ENCODE measurements at regions not wholly inside any gene's neighbourhood (a gene's known extent, or its start where the extent isn't known, plus 50 kb on each side); places are given as distances from the start of the nearest gene placed in this dataset.

DNA sequence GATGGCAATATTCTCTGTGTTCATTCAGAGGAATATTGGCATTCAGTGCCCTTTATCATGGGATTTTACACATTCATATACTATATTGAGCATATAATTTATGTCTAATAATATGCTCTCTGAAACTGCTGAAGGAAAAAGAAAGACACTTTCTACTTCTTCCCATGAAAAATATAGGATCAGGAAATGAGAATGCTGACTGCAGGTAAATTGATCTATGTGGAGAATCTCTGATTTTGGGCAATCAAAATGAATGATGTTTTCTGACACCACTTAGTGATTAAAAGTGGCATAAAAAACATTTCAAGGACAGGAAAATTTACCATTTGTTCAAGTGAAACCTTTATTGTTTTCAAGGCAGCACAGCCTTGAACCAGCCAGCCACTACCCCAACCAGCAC, 260.1 kb upstream of the STXBP5 start:
- no peak for DNase-seq
- Mint-ChIP-seq H3K4me3 (ENCODE audit: unreplicated experiment) (no peak overlapping the region), H3K27ac (ENCODE audit: unreplicated experiment) (no peak overlapping the region), H3K36me3 (ENCODE audit: unreplicated experiment) (no peaks in the 10 kb centered on the region), H3K27me3 (ENCODE audit: unreplicated experiment) (no peaks in the 10 kb centered on the region), H3K4me1 (ENCODE audit: low read depth, unreplicated experiment) (no peaks in the 10 kb centered on the region), H3K9me3 (ENCODE audit: unreplicated experiment) (no peaks in the 10 kb centered on the region)
- TF ChIP-seq, protein P1, sequence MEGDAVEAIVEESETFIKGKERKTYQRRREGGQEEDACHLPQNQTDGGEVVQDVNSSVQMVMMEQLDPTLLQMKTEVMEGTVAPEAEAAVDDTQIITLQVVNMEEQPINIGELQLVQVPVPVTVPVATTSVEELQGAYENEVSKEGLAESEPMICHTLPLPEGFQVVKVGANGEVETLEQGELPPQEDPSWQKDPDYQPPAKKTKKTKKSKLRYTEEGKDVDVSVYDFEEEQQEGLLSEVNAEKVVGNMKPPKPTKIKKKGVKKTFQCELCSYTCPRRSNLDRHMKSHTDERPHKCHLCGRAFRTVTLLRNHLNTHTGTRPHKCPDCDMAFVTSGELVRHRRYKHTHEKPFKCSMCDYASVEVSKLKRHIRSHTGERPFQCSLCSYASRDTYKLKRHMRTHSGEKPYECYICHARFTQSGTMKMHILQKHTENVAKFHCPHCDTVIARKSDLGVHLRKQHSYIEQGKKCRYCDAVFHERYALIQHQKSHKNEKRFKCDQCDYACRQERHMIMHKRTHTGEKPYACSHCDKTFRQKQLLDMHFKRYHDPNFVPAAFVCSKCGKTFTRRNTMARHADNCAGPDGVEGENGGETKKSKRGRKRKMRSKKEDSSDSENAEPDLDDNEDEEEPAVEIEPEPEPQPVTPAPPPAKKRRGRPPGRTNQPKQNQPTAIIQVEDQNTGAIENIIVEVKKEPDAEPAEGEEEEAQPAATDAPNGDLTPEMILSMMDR (IDR thresholded peaks at IDR 0.05; ENCODE audit: partially characterized antibody, unreplicated experiment) = no peak

DNA sequence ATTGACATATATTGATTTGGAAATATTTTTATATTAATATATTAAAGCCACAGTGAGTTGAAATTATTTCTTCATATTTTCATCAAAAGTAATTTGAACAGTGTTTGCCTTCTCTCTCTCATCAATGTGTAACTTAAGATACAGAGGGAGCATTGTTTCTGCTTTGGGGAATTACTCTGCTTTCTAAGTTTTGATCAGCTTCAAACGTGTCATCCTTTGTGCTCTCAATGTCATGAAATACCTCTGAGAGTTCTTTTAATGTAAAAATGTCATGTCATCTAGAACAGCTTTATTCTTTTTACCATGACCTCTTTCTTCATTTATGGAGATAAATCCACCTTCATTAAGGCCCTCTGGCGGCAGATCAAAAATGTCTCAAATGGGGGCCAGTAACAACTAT, 259.4 kb upstream of the STXBP5 start:
- TF ChIP-seq, protein P1 (IDR thresholded peaks at IDR 0.05; ENCODE audit: partially characterized antibody, unreplicated experiment) = no peak
- Mint-ChIP-seq H3K4me3 (ENCODE audit: unreplicated experiment) (no peak overlapping the region), H3K9me3 (ENCODE audit: unreplicated experiment) (no peaks in the 10 kb centered on the region), H3K27me3 (ENCODE audit: unreplicated experiment) (no peaks in the 10 kb centered on the region), H3K27ac (ENCODE audit: unreplicated experiment) (no peak overlapping the region), H3K4me1 (ENCODE audit: low read depth, unreplicated experiment) (no peaks in the 10 kb centered on the region), H3K36me3 (ENCODE audit: unreplicated experiment) (no peaks in the 10 kb centered on the region)
- no peak for DNase-seq

DNA sequence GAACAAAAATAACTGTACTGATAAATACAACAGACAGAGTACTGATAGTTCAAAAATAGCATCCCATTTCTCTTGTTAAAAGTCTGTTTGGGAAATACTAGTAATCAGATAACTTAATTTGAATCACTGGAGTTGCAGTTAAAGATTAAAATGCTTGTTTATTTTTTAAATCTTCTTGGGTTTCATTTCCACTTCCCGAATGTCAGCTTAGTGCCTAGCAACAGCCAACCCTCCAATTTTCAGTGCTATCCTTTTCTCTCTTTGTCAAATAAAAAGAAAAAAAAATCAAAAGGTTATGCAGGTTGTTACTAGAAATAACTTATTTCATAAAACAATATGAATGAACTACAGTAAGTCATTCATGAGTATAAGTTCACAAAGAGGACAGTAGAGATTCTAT, 257.7 kb upstream of the STXBP5 start:
- Mint-ChIP-seq H3K27ac (ENCODE audit: unreplicated experiment) (no peak overlapping the region), H3K4me3 (ENCODE audit: unreplicated experiment) (no peak overlapping the region), H3K9me3 (ENCODE audit: unreplicated experiment) (no peaks in the 10 kb centered on the region), H3K27me3 (ENCODE audit: unreplicated experiment) (no peaks in the 10 kb centered on the region), H3K36me3 (ENCODE audit: unreplicated experiment) (no peaks in the 10 kb centered on the region), H3K4me1 (ENCODE audit: low read depth, unreplicated experiment) (no peaks in the 10 kb centered on the region)
- no peak for DNase-seq
- TF ChIP-seq, protein P1 (IDR thresholded peaks at IDR 0.05; ENCODE audit: partially characterized antibody, unreplicated experiment) = no peak

DNA sequence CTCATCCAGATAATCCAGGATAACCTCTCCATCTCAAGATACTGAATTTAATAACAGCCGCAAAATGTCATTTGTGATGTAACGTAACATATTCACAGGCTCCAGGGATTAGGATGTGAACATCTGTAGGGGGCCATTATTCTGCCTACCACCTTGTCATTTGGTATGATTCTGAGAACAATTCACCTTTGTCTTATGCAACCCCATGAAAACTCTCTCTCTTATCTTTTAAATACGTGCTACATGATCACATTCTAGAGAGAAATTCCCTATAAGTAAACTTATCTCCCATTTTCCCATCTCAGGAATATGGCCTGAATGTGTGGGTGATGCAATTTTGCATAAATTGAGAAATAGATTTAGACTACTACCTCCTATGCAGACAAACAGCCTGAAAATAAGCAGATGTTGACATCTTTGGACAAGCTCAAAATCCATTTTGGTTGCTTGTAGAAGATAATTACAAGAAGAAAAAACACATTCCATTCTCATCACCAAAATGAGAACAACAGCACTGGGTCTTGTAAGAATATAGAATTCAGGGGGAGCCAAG, 255.4 kb upstream of the STXBP5 start:
- TF ChIP-seq, protein P1 (IDR thresholded peaks at IDR 0.05; ENCODE audit: partially characterized antibody, unreplicated experiment) = no peak
- no peaks in the 10 kb centered on the region for H3K27me3 Mint-ChIP-seq (ENCODE audit: unreplicated experiment)
- no peak overlapping the region for H3K4me3 Mint-ChIP-seq (ENCODE audit: unreplicated experiment)
- no peak overlapping the region for H3K27ac Mint-ChIP-seq (ENCODE audit: unreplicated experiment)
- H3K9me3 Mint-ChIP-seq (ENCODE audit: unreplicated experiment) = no peaks in the 10 kb centered on the region
- H3K4me1 Mint-ChIP-seq (ENCODE audit: low read depth, unreplicated experiment) = no peaks in the 10 kb centered on the region
- H3K36me3 Mint-ChIP-seq (ENCODE audit: unreplicated experiment) = no peaks in the 10 kb centered on the region
- DNase-seq = no peak

DNA sequence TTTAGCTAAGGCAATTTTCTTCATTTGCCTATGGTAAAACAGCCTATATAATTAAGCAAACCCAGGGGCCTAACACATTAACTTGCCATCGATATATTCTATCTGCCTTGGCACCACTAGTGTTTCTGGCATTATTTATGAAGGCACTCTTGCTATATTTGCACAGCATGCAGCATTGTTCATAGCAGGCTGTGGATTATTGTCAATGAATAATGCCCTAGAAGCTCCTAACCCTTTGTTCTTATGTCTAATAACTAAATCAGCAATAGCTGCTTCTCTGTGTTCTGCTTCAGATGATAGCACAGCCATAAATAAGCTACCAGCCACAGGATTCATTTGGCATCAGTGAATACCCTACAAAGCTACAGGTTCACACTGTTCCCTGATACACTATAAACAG, 254.8 kb upstream of the STXBP5 start:
- Mint-ChIP-seq H3K27ac (ENCODE audit: unreplicated experiment) (no peak overlapping the region), H3K4me3 (ENCODE audit: unreplicated experiment) (no peak overlapping the region), H3K9me3 (ENCODE audit: unreplicated experiment) (no peaks in the 10 kb centered on the region), H3K4me1 (ENCODE audit: low read depth, unreplicated experiment) (no peaks in the 10 kb centered on the region), H3K27me3 (ENCODE audit: unreplicated experiment) (no peaks in the 10 kb centered on the region), H3K36me3 (ENCODE audit: unreplicated experiment) (no peaks in the 10 kb centered on the region)
- TF ChIP-seq, protein P1 (IDR thresholded peaks at IDR 0.05; ENCODE audit: partially characterized antibody, unreplicated experiment) = no peak
- DNase-seq = no peak
